WTC11 (cell line): ENCODE measurements at regions not wholly inside any gene's neighbourhood (a gene's known extent, or its start where the extent isn't known, plus 50 kb on each side); places are given as distances from the start of the nearest gene placed in this dataset.

Experiments
- AFF4 ChIP-seq: sonication (generic); formaldehyde crosslinking; IDR thresholded peaks from 2 replicates; pipeline ENCODE4 v1.8.1; 2023; ENCODE audit warnings: mild to moderate bottlenecking, missing genetic modification reagents, borderline replicate concordance
- CTCF ChIP-seq: fragments of 200-600 bp; IDR thresholded peaks from 2 replicates; pipeline ENCODE4 v1.8.0; 2022; ENCODE audit warnings: antibody characterized with exemption
- GABPB1 ChIP-seq: sonication (generic); formaldehyde crosslinking; IDR thresholded peaks from 2 replicates; pipeline ENCODE4 v1.8.1; 2023; ENCODE audit warnings: mild to moderate bottlenecking, missing genetic modification reagents
- KAT7 ChIP-seq: sonication (generic); formaldehyde crosslinking; IDR thresholded peaks from 2 replicates; pipeline ENCODE4 v1.8.1; 2023; ENCODE audit warnings: missing genetic modification reagents, mild to moderate bottlenecking, borderline replicate concordance
- ZNF512 ChIP-seq: sonication (generic); formaldehyde crosslinking; IDR thresholded peaks from 2 replicates; pipeline ENCODE4 v1.8.1; 2022; ENCODE audit warnings: missing genetic modification reagents, borderline replicate concordance

DNA sequence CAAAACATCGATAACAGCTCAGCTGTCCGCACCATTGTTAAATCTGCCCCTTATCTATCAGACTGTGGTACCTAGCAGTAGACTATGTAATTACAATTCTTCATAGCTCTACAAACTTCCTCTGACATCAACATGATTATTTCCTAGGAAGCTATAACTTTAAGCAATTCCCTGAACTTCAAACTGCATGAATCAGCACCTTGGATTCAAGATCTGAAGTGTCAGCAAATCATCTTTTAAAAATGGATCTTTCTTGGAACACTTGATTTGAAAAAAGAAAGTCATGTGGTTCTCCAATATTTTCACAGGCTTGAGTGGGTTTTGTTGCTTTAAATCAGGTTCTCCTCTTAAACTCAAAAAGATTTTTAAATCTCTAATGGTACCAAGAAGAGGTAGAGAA lies 680.7 kb upstream of the LMCD1 start:
- TF ChIP-seq ZNF512 (CRISPR knock-in tag): no peak
- TF ChIP-seq KAT7 (CRISPR knock-in tag): no peak
- no peak for TF ChIP-seq CTCF
- TF ChIP-seq GABPB1 (CRISPR knock-in tag): no peak
- no peak for TF ChIP-seq AFF4 (CRISPR knock-in tag)
